Stimulated activated naive CD8-positive, alpha-beta T cell treated with anti-CD3 and anti-CD28 coated beads, Interleukin-15, Interleukin-2, amounts not matched to agents 100 ng/mL and 50 ng/mL, for 24 hours (primary cell): ENCODE measurements at regions not wholly inside any gene's neighbourhood (a gene's known extent, or its start where the extent isn't known, plus 50 kb on each side); places are given as distances from the start of the nearest gene placed in this dataset.
A peak's percentile ranks its signal among the peaks of the same experiment; 100 is the strongest.
"Not testable (repeated sequence)": the region's sequence is repeated elsewhere in the genome, so short reads cannot be mapped to it uniquely, and the experiment has no call there.

ENCODE experiments used
- H3K27ac Mint-ChIP-seq: one replicate; pipeline ENCODE4 v1.8.0; 2021; ENCODE audit warnings: mild to moderate bottlenecking, mixed read lengths
- H3K27me3 Mint-ChIP-seq: one replicate; pipeline ENCODE4 v1.8.0; 2021; ENCODE audit warnings: mixed read lengths
- H3K36me3 Mint-ChIP-seq: one replicate; pipeline ENCODE4 v1.8.0; 2021; ENCODE audit warnings: low read depth, mixed read lengths
- H3K4me1 Mint-ChIP-seq: one replicate; pipeline ENCODE4 v1.8.0; 2021; ENCODE audit warnings: low read depth, mixed read lengths
- H3K4me3 Mint-ChIP-seq: one replicate; pipeline ENCODE4 v1.8.0; 2021; ENCODE audit warnings: mild to moderate bottlenecking, mixed read lengths
- H3K9me3 Mint-ChIP-seq: one replicate; pipeline ENCODE4 v1.8.0; 2021; ENCODE audit warnings: mixed read lengths

GRCh38 chr7:10756981-10757380 lies 216.7 kb upstream of the PHF14 start:
- Mint-ChIP-seq H3K4me3 (no peak overlapping the region), H3K27me3 (no peaks in the 10 kb centered on the region), H3K4me1 (no peaks in the 10 kb centered on the region), H3K9me3 (peaks cover 29% of the 10 kb centered on the region), H3K27ac (no peak overlapping the region), H3K36me3 (peaks cover 4% of the 10 kb centered on the region)

- Mint-ChIP-seq H3K9me3 (peaks cover 29% of the 10 kb centered on the region), H3K27me3 (no peaks in the 10 kb centered on the region), H3K36me3 (peaks cover 4% of the 10 kb centered on the region), H3K4me1 (no peaks in the 10 kb centered on the region), H3K27ac (no peak overlapping the region), H3K4me3 (no peak overlapping the region)
Measured at GRCh38 chr7:10759120-10759519, 214.6 kb upstream of the PHF14 start.

- Mint-ChIP-seq H3K27me3 (no peaks in the 10 kb centered on the region), H3K9me3 (no peaks in the 10 kb centered on the region), H3K4me3 (no peak overlapping the region), H3K27ac (no peak overlapping the region), H3K36me3 (no peaks in the 10 kb centered on the region), H3K4me1 (no peaks in the 10 kb centered on the region)
Measured at GRCh38 chr7:10767771-10768170, 205.9 kb upstream of the PHF14 start.

GRCh38 chr7:10770176-10770575 lies 203.5 kb upstream of the PHF14 start:
- Mint-ChIP-seq H3K4me1 (no peaks in the 10 kb centered on the region), H3K27ac (no peak overlapping the region), H3K4me3 (no peak overlapping the region), H3K27me3 (no peaks in the 10 kb centered on the region), H3K9me3 (no peaks in the 10 kb centered on the region), H3K36me3 (no peaks in the 10 kb centered on the region)

- H3K4me3 Mint-ChIP-seq: no peak overlapping the region
Measured at GRCh38 chr7:10773430-10773829, 200.2 kb upstream of the PHF14 start.

DNA sequence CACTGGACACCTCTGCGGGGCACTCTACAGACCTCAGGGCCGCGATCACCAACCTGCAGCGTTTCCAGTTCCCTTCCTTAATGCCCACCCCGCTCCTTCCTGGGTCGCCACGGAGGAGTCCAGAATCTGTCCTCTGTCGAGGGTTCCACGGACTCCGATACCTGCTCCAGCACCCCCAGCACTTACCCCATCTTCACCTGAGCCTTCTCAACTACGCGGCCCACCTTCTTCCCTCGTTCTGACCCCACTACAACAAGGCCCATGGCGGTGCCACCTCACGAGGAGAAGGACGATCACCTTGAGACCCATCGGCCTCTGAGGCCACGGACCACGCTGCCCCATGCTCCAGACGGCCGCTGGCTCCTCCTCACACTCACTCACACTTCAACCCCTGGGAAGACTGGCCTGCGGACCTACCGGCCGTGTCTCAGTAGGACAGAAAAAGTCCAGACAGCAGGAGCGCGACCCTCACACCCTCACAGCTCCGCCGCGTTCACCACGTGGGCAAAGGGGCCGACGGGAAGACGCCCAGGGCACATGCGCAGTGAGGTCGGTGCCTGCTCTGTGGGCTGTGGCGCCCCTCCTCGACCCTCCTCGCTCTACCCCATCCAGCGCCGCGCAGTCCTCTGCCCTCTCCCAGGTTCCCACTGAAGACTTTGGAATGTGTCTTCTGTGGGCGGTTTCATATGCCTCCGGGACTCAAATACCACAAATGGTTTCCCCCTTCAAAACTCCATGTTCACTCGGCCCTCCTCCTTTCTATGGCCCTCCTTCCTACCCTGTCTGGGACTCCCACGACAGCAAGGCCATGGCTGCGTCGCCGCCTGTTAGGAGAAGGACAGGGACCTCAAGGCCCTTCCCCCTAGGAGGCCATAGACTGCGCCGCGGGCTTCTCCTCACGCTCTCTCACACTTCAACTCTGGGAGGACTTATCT lies 193.9 kb upstream of the PHF14 start:
- Mint-ChIP-seq H3K4me1 (no peaks in the 10 kb centered on the region), H3K27ac (no peak overlapping the region), H3K36me3 (no peaks in the 10 kb centered on the region)

More at GRCh38 chr7:10773430-10773829, 200.2 kb upstream of the PHF14 start:
- no peaks in the 10 kb centered on the region for H3K4me1 Mint-ChIP-seq
- no peak overlapping the region for H3K27ac Mint-ChIP-seq
- no peaks in the 10 kb centered on the region for H3K27me3 Mint-ChIP-seq
- no peaks in the 10 kb centered on the region for H3K9me3 Mint-ChIP-seq
- H3K36me3 Mint-ChIP-seq: no peaks in the 10 kb centered on the region

DNA sequence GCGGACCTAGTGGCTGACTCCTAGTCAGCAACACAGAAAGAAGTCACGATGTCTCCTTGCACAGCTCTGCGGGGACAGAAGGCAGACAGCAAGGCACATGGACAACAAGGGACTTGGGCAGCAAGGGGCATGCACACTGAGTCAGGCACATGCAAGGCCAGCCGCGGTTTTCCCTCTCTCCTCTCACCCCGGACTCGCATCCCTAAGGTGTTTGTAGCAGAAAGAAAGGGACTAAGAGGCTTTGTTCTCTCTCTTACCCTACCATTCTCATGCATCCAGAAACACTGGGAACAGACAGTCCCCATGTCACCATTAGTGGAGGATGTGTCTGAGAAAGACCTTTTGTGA lies 193.3 kb upstream of the PHF14 start:
- Mint-ChIP-seq H3K4me3 (no peak overlapping the region), H3K36me3 (no peaks in the 10 kb centered on the region), H3K27me3 (no peaks in the 10 kb centered on the region), H3K4me1 (no peaks in the 10 kb centered on the region), H3K27ac (no peak overlapping the region), H3K9me3 (peaks cover 8% of the 10 kb centered on the region)

More for the DNA sequence above, 193.9 kb upstream of the PHF14 start:
- peaks cover 8% of the 10 kb centered on the region for H3K9me3 Mint-ChIP-seq
- H3K27me3 Mint-ChIP-seq: no peaks in the 10 kb centered on the region
- no peak overlapping the region for H3K4me3 Mint-ChIP-seq

- H3K4me1 Mint-ChIP-seq, H3K27me3 Mint-ChIP-seq, H3K27ac Mint-ChIP-seq, H3K9me3 Mint-ChIP-seq, H3K36me3 Mint-ChIP-seq, H3K4me3 Mint-ChIP-seq: not testable (repeated sequence)
Measured at GRCh38 chr7:10786976-10787375, 186.7 kb upstream of the PHF14 start.

GRCh38 chr7:10789170-10789569 lies 184.5 kb upstream of the PHF14 start:
- Mint-ChIP-seq H3K36me3 (no peaks in the 10 kb centered on the region), H3K9me3 (no peaks in the 10 kb centered on the region), H3K27me3 (no peaks in the 10 kb centered on the region), H3K27ac (peak overlapping the region; percentile 73), H3K4me3 (no peak overlapping the region), H3K4me1 (no peaks in the 10 kb centered on the region)

DNA sequence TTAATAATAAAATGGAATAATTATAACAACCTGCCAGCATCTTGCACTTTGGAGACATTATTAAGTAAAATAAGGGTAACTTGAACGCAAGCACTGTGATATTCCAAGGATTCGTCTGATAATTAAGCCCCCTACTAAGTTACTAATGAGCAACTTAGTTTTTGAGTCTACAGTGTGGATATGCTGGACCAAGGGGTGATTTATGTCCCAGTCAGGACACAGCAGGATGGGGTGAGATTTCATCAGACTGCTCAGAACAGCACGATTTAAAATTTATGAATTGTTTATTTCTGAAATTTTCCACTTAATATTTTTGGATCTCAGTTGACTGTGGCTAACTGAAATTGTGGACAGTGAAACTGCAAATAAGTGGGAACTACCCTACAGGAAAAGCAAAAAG lies 182.8 kb upstream of the PHF14 start:
- Mint-ChIP-seq H3K27me3 (no peaks in the 10 kb centered on the region), H3K36me3 (no peaks in the 10 kb centered on the region), H3K27ac (no peak overlapping the region), H3K4me3 (no peak overlapping the region), H3K4me1 (no peaks in the 10 kb centered on the region), H3K9me3 (no peaks in the 10 kb centered on the region)

GRCh38 chr7:10793995-10794775 lies 179.5 kb upstream of the PHF14 start:
- Mint-ChIP-seq H3K9me3 (no peaks in the 10 kb centered on the region), H3K27ac (no peak overlapping the region), H3K27me3 (no peaks in the 10 kb centered on the region), H3K36me3 (no peaks in the 10 kb centered on the region), H3K4me1 (no peaks in the 10 kb centered on the region), H3K4me3 (no peak overlapping the region)

- Mint-ChIP-seq H3K4me3 (no peak overlapping the region), H3K36me3 (no peaks in the 10 kb centered on the region), H3K4me1 (no peaks in the 10 kb centered on the region), H3K27me3 (no peaks in the 10 kb centered on the region), H3K9me3 (no peaks in the 10 kb centered on the region), H3K27ac (no peak overlapping the region)
Measured at GRCh38 chr7:10797157-10797556, 176.5 kb upstream of the PHF14 start.

GRCh38 chr7:10798044-10798443 lies 175.6 kb upstream of the PHF14 start:
- Mint-ChIP-seq H3K9me3 (no peaks in the 10 kb centered on the region), H3K4me3 (no peak overlapping the region), H3K27ac (no peak overlapping the region), H3K27me3 (no peaks in the 10 kb centered on the region), H3K36me3 (no peaks in the 10 kb centered on the region), H3K4me1 (no peaks in the 10 kb centered on the region)

- H3K36me3 Mint-ChIP-seq: no peaks in the 10 kb centered on the region
- H3K9me3 Mint-ChIP-seq: no peaks in the 10 kb centered on the region
- H3K4me1 Mint-ChIP-seq: no peaks in the 10 kb centered on the region
- no peak overlapping the region for H3K27ac Mint-ChIP-seq
- no peaks in the 10 kb centered on the region for H3K27me3 Mint-ChIP-seq
- no peak overlapping the region for H3K4me3 Mint-ChIP-seq
Measured at GRCh38 chr7:10799475-10799874, 174.2 kb upstream of the PHF14 start.

DNA sequence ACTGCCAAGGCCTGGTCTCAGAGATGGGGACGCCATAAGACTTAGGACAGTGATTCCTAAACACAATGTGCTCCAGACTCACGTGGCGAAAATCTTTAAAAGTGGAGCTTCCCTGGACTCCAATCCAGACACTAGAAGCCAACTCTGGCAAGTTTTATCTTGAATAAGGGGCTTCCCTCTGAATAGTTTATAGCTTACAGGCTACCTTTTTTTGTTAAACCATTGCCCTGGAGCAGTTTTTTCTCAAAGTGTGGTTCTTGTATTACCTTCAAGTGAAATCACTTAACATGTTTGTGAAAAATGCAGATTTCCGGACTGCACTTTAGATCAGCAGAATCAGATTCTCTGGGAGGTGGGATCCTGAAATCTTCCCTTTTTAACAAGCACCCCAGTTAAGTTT lies 171.7 kb upstream of the PHF14 start:
- H3K36me3 Mint-ChIP-seq: no peaks in the 10 kb centered on the region
- H3K27ac Mint-ChIP-seq: no peak overlapping the region
- H3K9me3 Mint-ChIP-seq: no peaks in the 10 kb centered on the region
- no peaks in the 10 kb centered on the region for H3K4me1 Mint-ChIP-seq
- no peaks in the 10 kb centered on the region for H3K27me3 Mint-ChIP-seq
- H3K4me3 Mint-ChIP-seq: no peak overlapping the region
